Activated CD4-positive, alpha-beta memory T cell treated with anti-CD3 and anti-CD28 coated beads, Interleukin-2, amount 10 ng/mL, durations not matched to agents 7 days and 5 days (primary cell): ENCODE measurements at regions not wholly inside any gene's neighbourhood (a gene's known extent, or its start where the extent isn't known, plus 50 kb on each side); places are given as distances from the start of the nearest gene placed in this dataset.

Source experiments
- CTCF ChIA-PET: fragments of 350-600 bp; sonication (Branson Sonifier 250); formaldehyde crosslinking; loops from one replicate; lab custom pipeline; 2021; ENCODE audit warnings: antibody characterized with exemption, inconsistent platforms; lab: Charles Lee
- POLR2A ChIA-PET: fragments of 350-600 bp; sonication (Branson Sonifier 250); formaldehyde crosslinking; loops from one replicate; lab custom pipeline; 2021; ENCODE audit warnings: antibody characterized with exemption; lab: Charles Lee
- DNase-seq: peaks from one replicate; pipeline ENCODE4 v3.0.0-alpha.2; 2020
- H3K27ac Mint-ChIP-seq: one replicate; pipeline ENCODE4 v1.8.0; 2021; ENCODE audit warnings: mild to moderate bottlenecking, mixed read lengths
- H3K27me3 Mint-ChIP-seq: one replicate; pipeline ENCODE4 v1.8.0; 2021; ENCODE audit warnings: mixed read lengths
- H3K36me3 Mint-ChIP-seq: one replicate; pipeline ENCODE4 v1.8.0; 2021; ENCODE audit warnings: low read depth, mixed read lengths
- H3K4me1 Mint-ChIP-seq: one replicate; pipeline ENCODE4 v1.8.0; 2021; ENCODE audit warnings: mixed read lengths
- H3K4me3 Mint-ChIP-seq: one replicate; pipeline ENCODE4 v1.8.0; 2021; ENCODE audit warnings: mild to moderate bottlenecking, mixed read lengths
- H3K9me3 Mint-ChIP-seq: one replicate; pipeline ENCODE4 v1.8.0; 2021; ENCODE audit warnings: mixed read lengths

- no peaks in the 10 kb centered on the region for H3K27me3 Mint-ChIP-seq
- no peaks in the 10 kb centered on the region for H3K4me1 Mint-ChIP-seq
- H3K27ac Mint-ChIP-seq, result no peak overlapping the region
- no peaks in the 10 kb centered on the region for H3K9me3 Mint-ChIP-seq
- no peak for DNase-seq
- ChIA-PET CTCF (no interaction called here), POLR2A (no interaction called here)
- H3K4me3 Mint-ChIP-seq, result no peak overlapping the region
- no peaks in the 10 kb centered on the region for H3K36me3 Mint-ChIP-seq
Observed at GRCh38 chr7:144936314-144936713, 100.5 kb upstream of the TPK1 start.

- no peaks in the 10 kb centered on the region for H3K36me3 Mint-ChIP-seq
- ChIA-PET CTCF (interaction anchor here (0.6 kb wide), 1 partner anchor 155 kb away, joined by 3 read pairs; no protein-coding TSS in a partner anchor), POLR2A (no interaction called here)
- H3K9me3 Mint-ChIP-seq, result no peaks in the 10 kb centered on the region
- no peak overlapping the region for H3K4me3 Mint-ChIP-seq
- no peak for DNase-seq
- H3K4me1 Mint-ChIP-seq, result peaks cover 14% of the 10 kb centered on the region
- H3K27me3 Mint-ChIP-seq, result peaks cover 1% of the 10 kb centered on the region
- no peak overlapping the region for H3K27ac Mint-ChIP-seq
Observed at GRCh38 chr7:144910411-144910810, 74.6 kb upstream of the TPK1 start.

- H3K27me3 Mint-ChIP-seq, result peaks cover 1% of the 10 kb centered on the region
- peaks cover 14% of the 10 kb centered on the region for H3K4me1 Mint-ChIP-seq
- H3K36me3 Mint-ChIP-seq, result no peaks in the 10 kb centered on the region
- H3K27ac Mint-ChIP-seq, result no peak overlapping the region
- no peak for DNase-seq
- H3K4me3 Mint-ChIP-seq, result no peak overlapping the region
- H3K9me3 Mint-ChIP-seq, result no peaks in the 10 kb centered on the region
- ChIA-PET POLR2A (no interaction called here), CTCF (no interaction called here)
Observed at GRCh38 chr7:144908943-144909556, 73.2 kb upstream of the TPK1 start.

GRCh38 chr7:144908324-144908723 lies 72.5 kb upstream of the TPK1 start:
- POLR2A ChIA-PET, result no interaction called here
- no peaks in the 10 kb centered on the region for H3K36me3 Mint-ChIP-seq
- H3K4me1 Mint-ChIP-seq, result peaks cover 14% of the 10 kb centered on the region

DNA sequence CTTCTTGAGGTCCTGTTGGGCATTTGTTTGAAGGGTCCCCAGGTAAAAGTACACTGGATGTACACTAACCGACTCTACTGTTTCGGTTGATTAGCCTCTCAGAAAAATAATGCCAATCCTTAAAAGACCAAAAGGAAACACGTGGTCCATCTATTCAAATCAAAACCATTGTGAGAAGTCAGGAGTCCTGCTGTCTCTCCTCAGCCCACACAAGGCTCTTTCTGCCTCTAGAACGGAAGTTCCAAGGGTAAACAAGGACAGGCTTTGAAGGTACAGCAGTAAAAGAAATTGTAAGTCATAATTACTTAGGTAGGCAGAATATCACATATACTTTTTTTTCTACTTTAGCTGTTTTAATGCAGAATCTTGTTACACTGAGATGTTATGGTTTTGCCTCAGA lies 71.7 kb upstream of the TPK1 start:
- CTCF ChIA-PET, result no interaction called here
- Mint-ChIP-seq H3K36me3 (no peaks in the 10 kb centered on the region), H3K4me3 (no peak overlapping the region), H3K4me1 (peaks cover 14% of the 10 kb centered on the region), H3K27ac (no peak overlapping the region), H3K27me3 (peaks cover 1% of the 10 kb centered on the region), H3K9me3 (no peaks in the 10 kb centered on the region)
- POLR2A ChIA-PET, result no interaction called here
- DNase-seq, result no peak

More at GRCh38 chr7:144908324-144908723, 72.5 kb upstream of the TPK1 start:
- H3K9me3 Mint-ChIP-seq, result no peaks in the 10 kb centered on the region
- H3K27ac Mint-ChIP-seq, result no peak overlapping the region
- no peak overlapping the region for H3K4me3 Mint-ChIP-seq
- no peak for DNase-seq
- CTCF ChIA-PET, result no interaction called here
- H3K27me3 Mint-ChIP-seq, result peaks cover 1% of the 10 kb centered on the region

- Mint-ChIP-seq H3K27me3 (no peaks in the 10 kb centered on the region), H3K4me1 (peaks cover 11% of the 10 kb centered on the region), H3K36me3 (no peaks in the 10 kb centered on the region), H3K27ac (no peak overlapping the region), H3K9me3 (no peaks in the 10 kb centered on the region), H3K4me3 (no peak overlapping the region)
- ChIA-PET CTCF (no interaction called here), POLR2A (no interaction called here)
- no peak for DNase-seq
Observed at GRCh38 chr7:144903201-144903600, 67.3 kb upstream of the TPK1 start.

- Mint-ChIP-seq H3K9me3 (no peaks in the 10 kb centered on the region), H3K36me3 (no peaks in the 10 kb centered on the region), H3K27ac (no peak overlapping the region), H3K4me3 (no peak overlapping the region), H3K4me1 (no peaks in the 10 kb centered on the region), H3K27me3 (no peaks in the 10 kb centered on the region)
- CTCF ChIA-PET, result no interaction called here
- POLR2A ChIA-PET, result no interaction called here
- DNase-seq, result no peak
Observed at GRCh38 chr7:144892761-144893160, 56.9 kb upstream of the TPK1 start.
